ENCODE measurements at regions not wholly inside any gene's neighbourhood (a gene's known extent, or its start where the extent isn't known, plus 50 kb on each side); places are given as distances from the start of the nearest gene placed in this dataset.

DNA sequence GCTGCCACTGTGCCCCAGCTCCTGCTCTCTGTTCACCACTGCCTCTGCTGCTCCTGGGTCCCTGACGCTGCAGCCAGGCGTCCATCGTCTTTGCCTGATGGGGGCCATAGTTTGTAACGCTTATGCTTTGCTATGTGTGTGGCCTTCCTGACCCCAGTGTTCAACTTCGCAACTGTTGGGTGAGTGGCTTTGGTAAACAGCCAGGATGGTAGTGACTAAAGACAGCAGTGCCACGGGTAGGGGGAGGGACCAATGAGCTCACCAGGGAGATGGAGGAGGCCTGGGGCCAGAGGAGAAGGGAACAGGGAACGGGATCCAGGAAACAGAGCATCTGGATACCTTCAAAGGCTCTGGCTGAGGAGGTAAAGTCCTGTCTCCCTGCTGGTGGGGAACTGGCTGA is 75.9 kb upstream of the ALDH1L1 start:
- FAIRE-seq (no peak), DNase-seq (no peak)
- Histone ChIP-seq H3K27ac (ENCODE audit: low read depth in 1 of 3, low read length in 2 of 3) (no peak overlapping the region), H3K4me3 (ENCODE audit: low read depth in 1 of 3, low read length in 3 of 3) (no peak overlapping the region), H3K9me3 (ENCODE audit: control insufficient read depth in 2 of 2, insufficient read depth in 1 of 2, low read depth in 1 of 2, low read length in 1 of 2) (no peaks in the 10 kb centered on the region), H3K27me3 (ENCODE audit: control insufficient read depth in 3 of 3, insufficient read depth in 3 of 3, low read length in 3 of 3) (peaks cover 0 to 4% (median 0%) of the 10 kb centered on the region in 3 donors), H3K36me3 (ENCODE audit: control insufficient read depth in 3 of 3, insufficient read depth in 2 of 3, low read depth in 1 of 3, low read length in 3 of 3) (no peaks in the 10 kb centered on the region), H3K4me1 (ENCODE audit: control insufficient read depth in 3 of 3, insufficient read depth in 2 of 3, low read depth in 1 of 3, low read length in 2 of 3) (peaks cover 0 to 2% (median 0%) of the 10 kb centered on the region in 3 donors)
- WGBS, 3 donors: 61 to 70% (median 67%) methylated on average over 7 of the region's 7 CpGs

DNA sequence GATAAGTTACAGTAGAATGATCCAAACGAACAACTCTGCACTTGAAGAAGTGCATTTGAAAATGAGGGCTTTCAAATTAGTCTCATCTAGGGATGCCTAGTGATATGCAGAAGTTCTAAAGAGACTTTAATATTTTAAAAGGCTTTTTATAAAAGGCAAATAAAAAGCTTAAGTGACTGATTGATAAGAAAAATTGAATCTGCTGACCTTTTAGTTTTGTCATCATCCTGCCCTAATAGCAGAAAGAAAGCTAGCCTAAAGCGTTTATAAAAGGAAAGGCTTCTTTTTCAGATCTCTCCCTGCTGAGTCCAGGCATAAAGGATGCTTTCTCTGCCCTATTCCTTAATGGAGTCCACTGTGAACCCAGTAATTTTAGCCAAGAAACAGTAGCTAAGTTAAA is 72.7 kb upstream of the ALDH1L1 start:
- Histone ChIP-seq H3K9me3 (ENCODE audit: control insufficient read depth in 2 of 2, insufficient read depth in 1 of 2, low read depth in 1 of 2, low read length in 1 of 2) (no peaks in the 10 kb centered on the region), H3K27ac (ENCODE audit: low read depth in 1 of 3, low read length in 2 of 3) (no peak overlapping the region), H3K36me3 (ENCODE audit: control insufficient read depth in 3 of 3, insufficient read depth in 2 of 3, low read depth in 1 of 3, low read length in 3 of 3) (no peaks in the 10 kb centered on the region), H3K27me3 (ENCODE audit: control insufficient read depth in 3 of 3, insufficient read depth in 3 of 3, low read length in 3 of 3) (no peaks in the 10 kb centered on the region), H3K4me1 (ENCODE audit: control insufficient read depth in 3 of 3, insufficient read depth in 2 of 3, low read depth in 1 of 3, low read length in 2 of 3) (no peaks in the 10 kb centered on the region), H3K4me3 (ENCODE audit: low read depth in 1 of 3, low read length in 3 of 3) (no peak overlapping the region)
- FAIRE-seq (no peak), DNase-seq (no peak)
- WGBS, 3 donors: 70 to 78% (median 77%) methylated on average over 2 of the region's 2 CpGs

DNA sequence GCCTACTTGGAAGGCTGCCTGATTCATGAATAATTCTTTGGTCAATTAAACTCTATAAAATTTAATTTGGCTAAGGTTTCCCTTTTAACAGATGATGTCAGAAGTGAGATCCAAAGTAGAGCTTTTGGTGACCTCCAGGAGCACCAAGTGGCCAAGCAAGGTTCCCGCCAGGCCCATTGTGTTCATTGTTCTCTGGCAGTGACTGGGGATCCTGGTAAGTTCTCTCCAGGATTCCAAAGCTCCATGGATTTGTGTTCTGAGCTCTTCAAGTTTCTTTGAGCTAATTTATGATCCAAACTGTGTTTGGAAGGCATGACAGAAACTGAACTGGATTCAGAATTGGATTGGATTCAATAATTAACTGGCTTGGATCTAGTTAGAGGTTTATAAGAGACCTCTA is 72.0 kb upstream of the ALDH1L1 start:
- H3K4me3 ChIP-seq (ENCODE audit: low read depth in 1 of 3, low read length in 3 of 3): no peak overlapping the region

DNA sequence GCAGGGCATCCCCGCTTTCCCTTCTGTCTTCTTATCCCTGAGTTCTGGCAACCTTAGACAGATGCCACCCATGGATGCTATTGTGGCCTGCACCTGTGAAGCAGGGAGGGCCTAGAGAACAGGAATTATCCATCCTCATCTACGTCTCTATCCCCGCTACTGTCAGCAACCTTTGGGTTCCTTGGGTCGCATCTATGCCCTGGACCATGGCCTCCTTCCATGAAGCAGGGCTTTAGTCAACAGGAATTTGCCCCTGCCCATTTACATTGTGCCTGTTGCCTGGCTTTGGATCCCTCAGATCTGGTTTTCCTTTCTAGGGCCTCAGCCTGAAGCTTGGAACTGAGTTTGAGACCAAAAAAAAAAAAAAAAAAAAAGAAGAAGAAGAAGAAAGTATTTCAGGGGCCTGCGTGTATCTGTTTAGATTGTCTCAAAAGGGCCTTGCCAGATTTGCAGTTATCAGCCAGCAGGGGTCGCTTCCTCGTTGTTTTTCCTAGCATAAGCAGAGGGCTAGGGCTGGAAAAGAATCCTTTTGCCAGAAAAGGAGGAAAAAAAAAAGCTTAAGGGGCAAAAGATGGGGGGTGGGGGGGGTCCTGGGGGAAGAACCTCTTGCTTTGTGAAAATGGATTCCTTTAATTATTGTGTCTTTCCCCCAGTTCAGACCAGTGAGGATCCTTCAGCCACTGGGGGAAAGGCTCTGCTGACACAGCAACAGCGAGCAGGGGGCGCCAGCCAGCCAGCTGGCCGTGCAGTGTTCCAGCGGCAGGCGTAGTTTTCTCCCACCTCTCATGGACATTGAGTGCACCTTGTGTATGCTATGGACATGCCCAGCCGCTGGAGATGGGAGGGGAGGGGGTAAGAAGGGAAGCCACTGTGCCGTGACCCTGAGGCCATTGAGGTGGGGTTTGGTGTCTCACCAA is 65.7 kb upstream of the ALDH1L1 start:
- DNase-seq (peak; percentile 15 to 48), FAIRE-seq (no peak)
- Histone ChIP-seq H3K4me3 (ENCODE audit: low read depth in 1 of 3, low read length in 3 of 3) (no peak overlapping the region), H3K4me1 (ENCODE audit: control insufficient read depth in 3 of 3, insufficient read depth in 2 of 3, low read depth in 1 of 3, low read length in 2 of 3) (no peaks in the 10 kb centered on the region), H3K36me3 (ENCODE audit: control insufficient read depth in 3 of 3, insufficient read depth in 2 of 3, low read depth in 1 of 3, low read length in 3 of 3) (no peaks in the 10 kb centered on the region), H3K9me3 (ENCODE audit: control insufficient read depth in 2 of 2, insufficient read depth in 1 of 2, low read depth in 1 of 2, low read length in 1 of 2) (peaks cover 2 to 14% of the 10 kb centered on the region in 2 donors), H3K27me3 (ENCODE audit: control insufficient read depth in 3 of 3, insufficient read depth in 3 of 3, low read length in 3 of 3) (peaks cover 0 to 3% (median 3%) of the 10 kb centered on the region in 3 donors), H3K27ac (ENCODE audit: low read depth in 1 of 3, low read length in 2 of 3) (no peak overlapping the region)
- WGBS, 3 donors: 43 to 53% (median 47%) methylated on average over 14 of the region's 14 CpGs

More for the DNA sequence above, 72.0 kb upstream of the ALDH1L1 start:
- no peak overlapping the region for H3K27ac ChIP-seq (ENCODE audit: low read depth in 1 of 3, low read length in 2 of 3)
- no peaks in the 10 kb centered on the region for H3K9me3 ChIP-seq (ENCODE audit: control insufficient read depth in 2 of 2, insufficient read depth in 1 of 2, low read depth in 1 of 2, low read length in 1 of 2)
- DNase-seq (no peak), FAIRE-seq (no peak)
- no peaks in the 10 kb centered on the region for H3K27me3 ChIP-seq (ENCODE audit: control insufficient read depth in 3 of 3, insufficient read depth in 3 of 3, low read length in 3 of 3)
- H3K36me3 ChIP-seq (ENCODE audit: control insufficient read depth in 3 of 3, insufficient read depth in 2 of 3, low read depth in 1 of 3, low read length in 3 of 3): no peaks in the 10 kb centered on the region
- no peaks in the 10 kb centered on the region for H3K4me1 ChIP-seq (ENCODE audit: control insufficient read depth in 3 of 3, insufficient read depth in 2 of 3, low read depth in 1 of 3, low read length in 2 of 3)
- WGBS, 3 donors: 87 to 90% (median 88%) methylated on average over 1 of the region's 1 CpG
